Tibial nerve (tissue), 4 donors: ENCODE measurements at regions not wholly inside any gene's neighbourhood (a gene's known extent, or its start where the extent isn't known, plus 50 kb on each side); places are given as distances from the start of the nearest gene placed in this dataset.

Source experiments
- CTCF ChIP-seq, 5 experiments: fragments of 200-600 bp in 3 of 5; fragments of 450-650 bp in 2 of 5; sonication (generic) in 3 of 5; IDR thresholded peaks; one replicate each; pipeline ENCODE4 v1.5.1; 2016 to 2019; ENCODE audit warnings: antibody characterized with exemption in 5 of 5, mild to moderate bottlenecking in 3 of 5, moderate library complexity in 2 of 5
- EP300 ChIP-seq, 2 donors: sonication (generic); formaldehyde crosslinking; IDR thresholded peaks; one replicate each; pipeline ENCODE4 v1.6.1; 2017; ENCODE audit warnings: antibody characterized with exemption in 2 of 2, mild to moderate bottlenecking in 1 of 2
- POLR2A ChIP-seq, 2 donors: fragments of 450-650 bp; IDR thresholded peaks; one replicate each; pipeline ENCODE4 v1.6.1; 2017; ENCODE audit warnings: antibody characterized with exemption in 2 of 2, mild to moderate bottlenecking in 2 of 2, moderate library complexity in 2 of 2

- TF ChIP-seq POLR2A (IDR thresholded peaks at IDR 0.05) (no peak), CTCF (IDR thresholded peaks at IDR 0.05) (no peak), EP300 (IDR thresholded peaks at IDR 0.05) (no peak)
Observed at GRCh38 chr10:8187171-8187666, 132.7 kb downstream of the GATA3 start.
